Lower leg skin (tissue), 4 donors: ENCODE measurements at regions not wholly inside any gene's neighbourhood (a gene's known extent, or its start where the extent isn't known, plus 50 kb on each side); places are given as distances from the start of the nearest gene placed in this dataset.

Source experiments
- DNase-seq, 2 donors: peaks; one replicate each; pipeline ENCODE4 v3.0.0-alpha.2; 2019; ENCODE audit warnings: low spot score in 2 of 2
- H3K4me3 ChIP-seq: fragments of 200-600 bp; sonication (generic); 2 replicates; pipeline ENCODE4 v1.5.1; 2017; ENCODE audit warnings: mild to moderate bottlenecking, low read depth; ENCODE audit not compliant: poor library complexity, severe bottlenecking
- POLR2A ChIP-seq, 2 donors: fragments of 450-650 bp; IDR thresholded peaks; one replicate each; pipeline ENCODE4 v1.6.1; 2016 to 2017; ENCODE audit warnings: antibody characterized with exemption in 2 of 2, mild to moderate bottlenecking in 1 of 2, moderate library complexity in 1 of 2
- WGBS, 2 donors: methylation state at CpG; one replicate each; pipeline ENCODE4 v1.1.5; 2018; 5-methylcytosine and 5-hydroxymethylcytosine counted together
- intact Hi-C: fragments of 100-400 bp; cut with DNase I; formaldehyde crosslinking; loops from one replicate; pipeline ENCODE4 v1.15.0; 2023; ENCODE audit warnings: low total_unique reads
- TF ChIP-seq, protein P1 (sequence below), 3 donors: fragments of 450-650 bp; IDR thresholded peaks; one replicate each; pipeline ENCODE4 v1.5.1; 2016; ENCODE audit warnings: antibody characterized with exemption in 3 of 3, mild to moderate bottlenecking in 3 of 3, moderate library complexity in 2 of 3

- intact Hi-C loops = no loop called here
- no peak overlapping the region for H3K4me3 ChIP-seq
- TF ChIP-seq POLR2A (IDR thresholded peaks at IDR 0.05) = no peak
- TF ChIP-seq, protein P1, sequence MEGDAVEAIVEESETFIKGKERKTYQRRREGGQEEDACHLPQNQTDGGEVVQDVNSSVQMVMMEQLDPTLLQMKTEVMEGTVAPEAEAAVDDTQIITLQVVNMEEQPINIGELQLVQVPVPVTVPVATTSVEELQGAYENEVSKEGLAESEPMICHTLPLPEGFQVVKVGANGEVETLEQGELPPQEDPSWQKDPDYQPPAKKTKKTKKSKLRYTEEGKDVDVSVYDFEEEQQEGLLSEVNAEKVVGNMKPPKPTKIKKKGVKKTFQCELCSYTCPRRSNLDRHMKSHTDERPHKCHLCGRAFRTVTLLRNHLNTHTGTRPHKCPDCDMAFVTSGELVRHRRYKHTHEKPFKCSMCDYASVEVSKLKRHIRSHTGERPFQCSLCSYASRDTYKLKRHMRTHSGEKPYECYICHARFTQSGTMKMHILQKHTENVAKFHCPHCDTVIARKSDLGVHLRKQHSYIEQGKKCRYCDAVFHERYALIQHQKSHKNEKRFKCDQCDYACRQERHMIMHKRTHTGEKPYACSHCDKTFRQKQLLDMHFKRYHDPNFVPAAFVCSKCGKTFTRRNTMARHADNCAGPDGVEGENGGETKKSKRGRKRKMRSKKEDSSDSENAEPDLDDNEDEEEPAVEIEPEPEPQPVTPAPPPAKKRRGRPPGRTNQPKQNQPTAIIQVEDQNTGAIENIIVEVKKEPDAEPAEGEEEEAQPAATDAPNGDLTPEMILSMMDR (IDR thresholded peaks at IDR 0.05) = peak in 1 of 3 donors; percentile 67
- peak; percentile 35 to 79 for DNase-seq
These were observed 61.4 kb upstream of the LRRN2 start for GRCh38 chr1:204746838-204747442.

DNA sequence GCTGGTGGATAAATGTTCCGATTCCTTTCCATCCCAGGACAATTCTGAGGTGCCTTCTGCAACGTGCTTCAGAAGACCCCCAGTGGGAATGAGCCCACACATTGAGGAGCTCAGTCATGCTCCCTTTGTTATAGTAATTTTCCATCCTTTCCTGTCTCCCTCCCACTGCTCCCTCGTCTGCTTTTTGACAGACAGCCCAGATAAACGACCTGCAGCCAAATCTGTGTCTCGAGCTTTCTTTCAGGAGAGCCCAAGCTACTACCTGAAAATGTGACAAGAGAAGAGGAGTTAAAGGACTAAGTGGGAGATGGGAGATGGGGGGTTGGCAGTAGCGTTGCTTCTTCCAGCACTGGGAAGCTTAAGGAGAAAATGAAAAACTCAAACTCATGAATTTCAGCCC lies 65.9 kb upstream of the LRRN2 start:
- no peak overlapping the region for H3K4me3 ChIP-seq
- WGBS, 2 donors = 29 to 37% methylated on average over 6 of the region's 6 CpGs
- TF ChIP-seq, protein P1 (IDR thresholded peaks at IDR 0.05) = no peak
- TF ChIP-seq POLR2A (IDR thresholded peaks at IDR 0.05) = no peak

GRCh38 chr1:204751883-204752687 lies 66.5 kb upstream of the LRRN2 start:
- DNase-seq = peak; percentile 23 to 76
- H3K4me3 ChIP-seq = no peak overlapping the region
- WGBS, 2 donors = 40 to 56% methylated on average over 17 to 23 of the region's 24 CpGs
- intact Hi-C loops = no loop called here
- TF ChIP-seq, protein P1 (IDR thresholded peaks at IDR 0.05) = no peak
- TF ChIP-seq POLR2A (IDR thresholded peaks at IDR 0.05) = no peak

More for the DNA sequence above, 65.9 kb upstream of the LRRN2 start:
- intact Hi-C loops = no loop called here
- no peak for DNase-seq

- no peak overlapping the region for H3K4me3 ChIP-seq
- WGBS, 2 donors = 67 to 68% methylated on average over 6 of the region's 6 CpGs
- peak in 1 of 2 donors; percentile 62 for DNase-seq
- TF ChIP-seq, protein P1 (IDR thresholded peaks at IDR 0.05) = no peak
- no peak for TF ChIP-seq POLR2A (IDR thresholded peaks at IDR 0.05)
- intact Hi-C loops = no loop called here
These were observed 67.1 kb upstream of the LRRN2 start for GRCh38 chr1:204752688-204753040.

- TF ChIP-seq POLR2A (IDR thresholded peaks at IDR 0.05) = no peak
- TF ChIP-seq, protein P1 (IDR thresholded peaks at IDR 0.05) = no peak
- no peak for DNase-seq
- no peak overlapping the region for H3K4me3 ChIP-seq
- intact Hi-C loops = no loop called here
- WGBS, 2 donors = 89 to 92% methylated on average over 6 of the region's 6 CpGs
These were observed 69.3 kb upstream of the LRRN2 start for GRCh38 chr1:204754821-204755220.
